Occipital lobe (tissue), 2 donors: ENCODE measurements at regions not wholly inside any gene's neighbourhood (a gene's known extent, or its start where the extent isn't known, plus 50 kb on each side); places are given as distances from the start of the nearest gene placed in this dataset. TPM values are rescaled to one million over a fixed set of nuclear protein-coding genes. Genes with fewer than 3 reads are reported as not detected.
"Not testable (repeated sequence)": the region's sequence is repeated elsewhere in the genome, so short reads cannot be mapped to it uniquely, and the experiment has no call there.

Source experiments
- DNase-seq: peaks from one replicate; lab custom pipeline; 2025; lab: John Stamatoyannopoulos, UW
- small RNA-seq: library from RNA; depleted of rRNA; stranded (forward); fragments of <200 nt; gene quantifications from one replicate; pipeline ENCODE3, GENCODE V24; 2014

DNA sequence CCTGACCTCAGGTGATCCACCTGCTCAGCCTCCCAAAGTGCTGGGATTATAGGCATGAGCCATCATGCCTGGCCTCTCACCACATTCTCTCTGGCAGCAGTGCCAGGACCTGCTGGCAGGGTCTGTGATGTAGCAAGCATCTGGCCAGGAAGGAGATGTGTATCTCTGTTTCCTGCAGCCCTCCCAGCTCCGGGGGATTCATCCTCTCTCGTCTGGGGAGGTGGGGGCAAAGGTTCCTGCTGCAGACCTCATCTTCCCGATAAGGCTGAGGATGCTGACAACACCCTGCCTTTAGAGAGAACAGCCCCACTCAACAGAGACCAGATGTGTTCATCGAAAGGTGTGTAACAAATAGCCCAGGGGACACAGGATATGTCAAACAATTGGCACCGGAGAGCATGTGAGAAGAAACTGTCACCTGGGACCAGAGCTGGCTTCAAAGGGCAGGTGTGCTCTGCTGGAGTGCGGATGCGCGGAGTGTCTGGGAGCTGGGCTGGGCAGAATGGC lies 54.8 kb upstream of the SEC14L1 start:
- DNase-seq, result no peak

DNA sequence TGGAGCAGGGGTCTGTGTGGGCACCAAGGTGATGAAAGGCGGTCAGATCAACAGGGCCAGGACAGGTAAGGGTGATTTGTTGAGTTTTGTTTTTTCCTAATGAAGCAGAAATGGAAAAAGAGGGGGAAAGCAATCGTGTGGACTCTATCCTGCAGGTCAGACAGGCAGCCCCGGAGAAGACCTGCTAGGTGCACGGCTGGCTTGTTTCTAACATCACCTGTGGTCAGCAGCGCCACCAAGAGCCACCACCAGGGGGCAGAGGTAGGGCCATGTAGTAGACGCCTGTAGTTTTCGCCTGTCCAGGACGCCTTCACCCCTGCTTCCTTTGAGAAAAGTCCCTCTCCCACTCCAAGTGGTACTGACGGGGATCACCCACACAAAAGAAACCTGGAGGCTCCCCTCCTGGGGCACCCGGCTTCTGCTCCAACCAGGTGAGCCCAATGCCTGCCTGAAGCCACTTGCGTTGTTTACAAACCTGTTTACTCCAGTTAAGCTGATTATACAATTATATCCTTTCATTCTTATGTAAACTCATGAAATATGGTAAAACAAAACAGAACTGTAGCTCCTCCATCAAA lies 54.2 kb upstream of the SEC14L1 start:
- DNase-seq, result peak; percentile 44

DNA sequence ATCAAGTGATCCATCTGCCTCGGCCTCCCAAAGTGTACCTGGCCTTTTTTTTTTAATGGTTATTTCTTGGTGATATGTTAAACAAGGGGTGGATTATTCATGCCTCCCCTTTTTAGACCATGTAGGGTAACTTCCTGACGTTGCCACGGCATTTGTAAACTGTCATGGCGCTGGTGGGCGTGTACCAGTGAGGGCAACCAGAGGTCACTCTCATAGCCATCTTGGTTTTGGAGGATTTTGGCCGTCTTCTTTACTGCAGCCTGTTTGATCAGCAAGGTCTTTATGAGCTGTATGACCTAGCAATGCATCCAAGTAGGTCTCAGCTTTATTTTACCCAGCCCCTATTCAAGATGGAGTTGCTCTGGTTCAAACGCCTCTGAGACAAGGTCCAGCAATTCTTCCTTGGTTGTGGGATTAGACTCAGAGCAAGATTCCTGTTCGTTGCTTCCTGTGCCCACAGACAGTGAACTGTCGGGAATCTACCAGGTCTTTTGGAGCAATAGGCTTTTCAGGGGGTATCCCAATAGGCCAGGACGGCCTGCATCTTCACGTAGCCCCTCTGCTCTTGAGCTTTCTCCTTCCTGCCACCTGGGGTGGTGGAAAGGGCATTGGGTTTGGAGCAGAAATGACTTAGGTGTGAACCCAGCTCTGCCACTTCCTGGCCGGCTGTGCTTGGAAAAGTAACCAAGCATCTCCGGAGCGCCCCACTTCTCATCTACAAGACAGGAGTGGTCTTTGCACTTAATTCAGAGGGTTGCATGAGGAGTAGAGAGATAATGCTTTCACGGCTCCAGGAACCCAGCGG lies 52.9 kb upstream of the SEC14L1 start:
- no peak for DNase-seq

DNA sequence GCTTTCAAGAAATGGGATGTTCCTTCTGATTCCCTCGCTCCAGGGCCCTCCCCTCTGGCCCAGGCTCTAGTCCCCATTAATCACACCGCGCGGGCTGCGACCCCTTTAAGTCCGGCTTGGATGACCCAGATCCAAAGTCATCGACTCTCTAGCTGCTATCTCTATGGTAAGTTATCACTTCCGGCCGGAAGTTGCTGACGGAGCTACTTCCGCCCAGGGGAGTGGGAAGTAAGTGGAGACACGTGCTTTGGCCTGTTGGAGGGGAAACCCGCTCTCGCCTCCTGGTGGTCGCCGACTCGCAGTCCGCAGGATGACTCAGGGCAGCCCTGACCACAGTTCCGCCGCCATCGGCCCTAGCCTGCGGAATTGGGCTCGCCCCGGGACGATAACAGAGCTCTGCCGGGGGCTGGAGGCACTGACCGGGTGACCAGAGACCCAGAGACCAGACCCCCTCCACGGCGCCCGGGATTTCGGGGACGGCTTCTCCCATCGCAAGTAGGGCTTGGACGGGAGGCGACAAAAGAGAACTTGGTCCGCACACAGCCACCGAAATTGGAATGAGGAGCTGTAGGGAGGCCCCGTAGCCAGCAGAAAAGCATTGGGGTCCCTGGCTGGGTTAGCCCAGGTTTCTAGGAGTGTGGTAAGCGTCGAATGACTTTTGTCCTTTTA lies 52.2 kb upstream of the SEC14L1 start:
- peak; percentile 91 for DNase-seq

DNA sequence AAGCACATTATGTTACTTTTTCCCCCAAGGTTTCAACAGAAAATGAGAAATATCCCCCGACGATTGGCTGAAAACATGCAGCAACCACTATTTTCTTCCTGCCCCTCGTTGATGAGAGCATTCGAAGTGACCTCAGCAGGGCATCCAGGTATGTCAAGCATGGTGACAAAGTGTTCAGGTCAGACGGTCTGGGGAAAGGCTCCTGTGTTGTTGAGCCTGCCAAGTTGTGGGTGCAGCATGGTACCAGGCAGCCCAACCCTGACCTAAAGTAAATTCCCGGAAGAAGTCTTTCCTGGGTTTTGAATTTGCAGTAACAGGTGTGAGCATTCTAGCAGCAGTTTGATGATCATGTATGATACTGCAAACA lies 51.7 kb upstream of the SEC14L1 start:
- no peak for DNase-seq

DNA sequence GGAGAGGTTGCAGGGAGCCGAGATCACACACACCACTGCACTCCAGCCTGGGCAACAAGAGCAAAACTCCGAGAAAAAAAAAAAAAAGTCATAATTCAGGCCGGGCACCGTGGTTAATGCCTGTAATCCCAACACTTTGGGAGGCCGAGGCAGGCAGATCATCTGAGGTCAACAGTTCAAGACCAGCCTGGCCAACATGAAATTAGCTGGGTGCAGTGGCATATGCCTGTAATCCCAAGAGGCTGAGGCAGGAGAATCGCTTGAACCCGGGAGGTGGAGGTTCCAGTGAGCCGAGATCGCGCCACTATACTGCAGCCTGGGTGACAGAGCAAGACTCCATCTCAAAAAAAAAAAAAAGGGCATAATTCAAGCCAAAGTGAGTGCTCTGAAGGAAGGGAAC lies 50.8 kb upstream of the SEC14L1 start:
- not testable (repeated sequence) for DNase-seq

DNA sequence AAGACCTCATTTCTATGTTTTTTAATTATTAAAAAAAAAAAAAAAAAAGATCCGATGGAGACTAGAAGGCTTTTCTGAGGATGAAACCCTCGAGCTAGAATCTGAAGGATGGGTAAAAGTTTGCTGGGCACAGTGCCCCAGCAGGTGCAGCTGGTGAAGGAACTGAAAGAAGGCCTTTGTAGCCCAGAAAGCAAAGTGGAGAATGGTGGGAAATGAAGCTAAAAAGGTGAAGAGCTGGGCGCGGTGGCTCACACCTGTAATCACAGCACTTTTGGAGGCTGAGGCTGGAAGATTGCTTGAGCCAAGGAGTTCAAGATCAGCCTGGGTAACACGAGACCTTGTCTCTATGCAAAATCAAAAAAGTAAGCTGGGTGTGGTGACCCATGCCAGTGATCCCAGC lies 50.3 kb upstream of the SEC14L1 start:
- DNase-seq, result no peak

Small RNA genes lying in the stretch of these regions (small RNA-seq; reads per million reads assigned to genes)
- gene RF00017, result not detected
- not detected for gene SCARNA16
